Kidney epithelial cell (primary cell): ENCODE measurements at regions not wholly inside any gene's neighbourhood (a gene's known extent, or its start where the extent isn't known, plus 50 kb on each side); places are given as distances from the start of the nearest gene placed in this dataset.

Source experiments
- DNase-seq: peaks from one replicate; pipeline ENCODE4 v3.0.0-alpha.2; 2010; ENCODE audit warnings: low read depth
- H3K27me3 ChIP-seq: 2 replicates; pipeline ENCODE4 v1.6.0; 2011; ENCODE audit warnings: low read length; ENCODE audit not compliant: control insufficient read depth, insufficient read depth
- H3K36me3 ChIP-seq: 2 replicates; pipeline ENCODE4 v1.5.1; 2011; ENCODE audit warnings: low read length; ENCODE audit not compliant: control insufficient read depth, insufficient read depth
- H3K4me3 ChIP-seq: 2 replicates; pipeline ENCODE4 v1.5.1; 2011; ENCODE audit warnings: low read depth, mild to moderate bottlenecking, control low read depth, low read length
- TF ChIP-seq, protein P1 (sequence below): IDR thresholded peaks from 2 replicates; pipeline ENCODE4 v1.5.1; 2011; ENCODE audit warnings: mild to moderate bottlenecking, moderate library complexity, low read length, control low read depth, inconsistent platforms; ENCODE audit not compliant: insufficient read depth, poor library complexity, severe bottlenecking

DNA sequence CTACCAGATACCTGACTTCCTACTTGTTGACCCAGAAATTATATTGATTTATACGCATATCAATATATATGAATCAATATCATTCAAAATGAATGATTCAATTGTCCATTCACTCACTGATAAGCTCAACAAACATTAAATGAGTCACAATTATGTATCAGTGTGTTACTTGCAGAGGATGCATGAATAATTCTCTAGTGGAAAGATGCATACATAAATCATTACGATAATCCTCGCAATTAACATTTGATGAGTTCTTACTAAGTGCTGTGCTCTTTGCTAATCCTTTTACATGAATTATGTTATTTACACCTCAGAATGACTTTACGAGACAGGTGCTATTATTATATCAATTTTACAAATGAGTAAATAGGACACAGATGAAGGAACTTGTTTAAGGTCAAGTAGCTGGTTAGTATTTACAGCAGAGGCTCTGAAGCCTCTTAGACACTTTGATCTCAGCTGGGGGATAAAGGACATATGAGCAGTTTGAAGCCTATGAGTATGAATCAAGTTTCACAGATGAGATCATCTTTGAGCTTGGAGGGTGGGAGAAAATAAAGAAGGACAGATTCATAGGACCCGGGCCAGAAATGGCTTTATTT lies 112.8 kb upstream of the ADAMTS5 start:
- DNase-seq, result no peak
- Histone ChIP-seq H3K4me3 (no peak overlapping the region), H3K36me3 (no peaks in the 10 kb centered on the region), H3K27me3 (no peaks in the 10 kb centered on the region)
- TF ChIP-seq, protein P1, sequence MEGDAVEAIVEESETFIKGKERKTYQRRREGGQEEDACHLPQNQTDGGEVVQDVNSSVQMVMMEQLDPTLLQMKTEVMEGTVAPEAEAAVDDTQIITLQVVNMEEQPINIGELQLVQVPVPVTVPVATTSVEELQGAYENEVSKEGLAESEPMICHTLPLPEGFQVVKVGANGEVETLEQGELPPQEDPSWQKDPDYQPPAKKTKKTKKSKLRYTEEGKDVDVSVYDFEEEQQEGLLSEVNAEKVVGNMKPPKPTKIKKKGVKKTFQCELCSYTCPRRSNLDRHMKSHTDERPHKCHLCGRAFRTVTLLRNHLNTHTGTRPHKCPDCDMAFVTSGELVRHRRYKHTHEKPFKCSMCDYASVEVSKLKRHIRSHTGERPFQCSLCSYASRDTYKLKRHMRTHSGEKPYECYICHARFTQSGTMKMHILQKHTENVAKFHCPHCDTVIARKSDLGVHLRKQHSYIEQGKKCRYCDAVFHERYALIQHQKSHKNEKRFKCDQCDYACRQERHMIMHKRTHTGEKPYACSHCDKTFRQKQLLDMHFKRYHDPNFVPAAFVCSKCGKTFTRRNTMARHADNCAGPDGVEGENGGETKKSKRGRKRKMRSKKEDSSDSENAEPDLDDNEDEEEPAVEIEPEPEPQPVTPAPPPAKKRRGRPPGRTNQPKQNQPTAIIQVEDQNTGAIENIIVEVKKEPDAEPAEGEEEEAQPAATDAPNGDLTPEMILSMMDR, result no peak

DNA sequence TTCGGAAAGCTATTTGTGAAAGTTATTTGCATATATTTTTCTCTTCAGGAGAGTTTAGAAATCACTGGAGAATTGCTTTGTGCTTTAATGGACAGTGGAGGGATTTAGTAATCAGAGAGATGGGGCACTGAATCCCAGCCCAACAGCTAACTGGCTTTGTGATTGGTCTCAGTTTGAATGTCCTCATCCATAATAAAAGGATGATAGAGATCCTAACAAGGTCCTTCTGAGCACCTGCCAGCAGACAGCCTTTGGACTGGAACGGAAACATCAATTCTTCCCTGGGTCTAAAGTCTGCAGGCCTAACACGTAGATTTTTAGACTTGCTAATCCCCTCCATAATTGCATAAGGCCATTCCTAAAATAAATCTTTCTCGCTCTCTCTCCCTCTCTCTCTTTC lies 112.0 kb upstream of the ADAMTS5 start:
- TF ChIP-seq, protein P1, result no peak
- no peaks in the 10 kb centered on the region for H3K36me3 ChIP-seq
- no peak for DNase-seq

DNA sequence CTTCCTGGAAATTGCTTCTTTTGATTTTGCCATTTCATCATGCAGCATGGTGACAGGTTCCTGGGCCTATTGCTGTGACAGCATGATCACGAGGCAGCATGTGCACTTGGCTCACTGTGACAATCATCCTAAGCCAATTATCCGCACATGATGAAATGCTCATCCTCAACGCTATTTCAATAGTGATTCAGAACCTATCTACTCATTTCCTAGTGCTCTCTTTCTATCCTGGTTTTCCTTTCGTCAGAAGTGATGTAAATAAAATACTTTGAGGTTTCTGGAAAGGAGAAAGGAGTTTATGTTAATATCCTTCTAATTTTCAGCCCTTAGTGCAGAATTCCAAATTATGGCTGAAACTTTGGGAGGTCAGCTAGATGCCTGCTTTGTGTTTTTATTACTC lies 110.6 kb upstream of the ADAMTS5 start:
- no peak overlapping the region for H3K4me3 ChIP-seq
- H3K27me3 ChIP-seq, result no peaks in the 10 kb centered on the region
- DNase-seq, result no peak
- no peaks in the 10 kb centered on the region for H3K36me3 ChIP-seq
- TF ChIP-seq, protein P1, result no peak

More for the DNA sequence above, 112.0 kb upstream of the ADAMTS5 start:
- Histone ChIP-seq H3K27me3 (no peaks in the 10 kb centered on the region), H3K4me3 (no peak overlapping the region)

DNA sequence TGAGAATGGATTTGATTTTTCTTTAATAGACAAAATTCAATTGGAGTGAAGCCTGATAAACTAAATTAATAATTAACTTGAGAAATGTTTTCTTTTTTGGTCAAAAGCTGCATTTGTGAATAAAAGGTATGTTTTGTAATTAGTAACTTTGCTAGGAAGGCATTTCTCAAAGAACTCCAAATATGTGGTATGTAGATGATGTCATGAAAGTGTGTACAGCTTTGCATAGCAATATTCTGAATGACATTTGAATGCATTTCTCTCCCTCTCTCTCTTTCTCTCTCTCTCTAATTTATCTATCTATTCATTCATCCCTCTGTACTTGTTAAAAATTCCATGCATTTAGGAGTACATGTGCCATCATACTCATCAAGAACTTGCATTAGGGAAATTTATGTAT lies 109.1 kb upstream of the ADAMTS5 start:
- Histone ChIP-seq H3K36me3 (no peaks in the 10 kb centered on the region), H3K27me3 (no peaks in the 10 kb centered on the region), H3K4me3 (no peak overlapping the region)
- no peak for DNase-seq
- TF ChIP-seq, protein P1, result no peak

DNA sequence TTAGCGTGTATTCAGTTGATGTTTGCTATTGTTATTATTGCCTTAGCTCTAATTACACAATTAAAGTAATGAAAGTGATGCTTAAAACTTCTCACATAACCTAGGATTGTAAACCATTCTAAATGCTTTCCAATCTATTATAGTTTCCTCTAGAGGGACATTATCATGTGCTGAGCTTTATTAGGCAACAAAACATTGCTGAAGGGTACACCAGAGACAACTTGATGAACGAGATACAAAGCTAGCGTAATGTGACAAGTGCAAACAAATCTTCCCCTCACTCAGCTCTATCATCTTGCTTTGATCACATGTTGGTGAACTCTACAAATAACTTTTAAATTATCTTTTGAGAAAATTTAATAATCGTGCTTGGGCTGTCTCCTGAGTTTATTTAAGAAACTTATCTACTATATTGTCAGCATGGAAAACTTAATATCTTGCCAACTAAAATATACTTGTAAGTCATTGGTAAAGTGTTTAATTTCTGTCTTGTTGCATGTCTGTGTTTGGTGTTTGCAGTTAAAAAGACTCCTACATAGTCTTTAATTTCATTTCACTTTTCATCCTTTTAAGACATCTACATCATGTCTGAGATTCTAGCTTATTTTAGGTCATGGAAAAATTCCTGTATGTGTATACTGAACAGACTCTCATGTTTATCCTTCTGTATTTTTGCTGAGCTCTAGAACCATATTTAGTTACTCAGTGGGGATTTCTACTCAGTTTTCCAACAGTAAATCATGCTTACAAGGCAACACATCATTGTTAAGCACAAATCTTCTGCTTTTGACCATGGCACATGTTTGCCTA lies 104.2 kb upstream of the ADAMTS5 start:
- TF ChIP-seq, protein P1, result no peak
- no peaks in the 10 kb centered on the region for H3K27me3 ChIP-seq
- no peaks in the 10 kb centered on the region for H3K36me3 ChIP-seq
- no peak overlapping the region for H3K4me3 ChIP-seq
- DNase-seq, result no peak
